Thyroid gland (tissue), 4 donors: ENCODE measurements at regions not wholly inside any gene's neighbourhood (a gene's known extent, or its start where the extent isn't known, plus 50 kb on each side); places are given as distances from the start of the nearest gene placed in this dataset.

Experiments
- CTCF ChIP-seq, 6 experiments: fragments of 200-600 bp in 3 of 6; fragments of 450-650 bp in 3 of 6; sonication (generic) in 3 of 6; IDR thresholded peaks; one replicate each; pipeline ENCODE4 v1.5.1; 2016 to 2019; ENCODE audit warnings: antibody characterized with exemption in 6 of 6, mild to moderate bottlenecking in 2 of 6, inconsistent platforms in 1 of 6, moderate library complexity in 1 of 6
- POLR2A ChIP-seq, 2 donors: fragments of 450-650 bp; IDR thresholded peaks; one replicate each; pipeline ENCODE4 v1.6.1; 2017; ENCODE audit warnings: antibody characterized with exemption in 2 of 2, mild to moderate bottlenecking in 2 of 2, moderate library complexity in 1 of 2

- TF ChIP-seq CTCF (IDR thresholded peaks at IDR 0.05) (no peak), POLR2A (IDR thresholded peaks at IDR 0.05) (no peak)
These were observed 690.4 kb upstream of the RBFOX1 start for GRCh38 chr16:6642271-6642670.
